Fibroblast of lung (primary cell): ENCODE measurements at regions not wholly inside any gene's neighbourhood (a gene's known extent, or its start where the extent isn't known, plus 50 kb on each side); places are given as distances from the start of the nearest gene placed in this dataset.

Source experiments
- DNase-seq, 2 donors: peaks; one replicate each; pipeline versions ENCODE4 v3.0.0 to v3.0.0-alpha.2; 2010; ENCODE audit warnings: low read depth in 2 of 2
- H2AFZ ChIP-seq: 2 replicates; pipeline ENCODE4 v1.5.1; 2012; ENCODE audit warnings: low read length, control low read depth, inconsistent platforms
- H3K27ac ChIP-seq: 2 replicates; pipeline ENCODE4 v1.5.1; 2011; ENCODE audit warnings: low read length, control low read depth; ENCODE audit not compliant: insufficient read depth
- H3K27me3 ChIP-seq: 2 replicates; pipeline ENCODE4 v1.5.1; 2011; ENCODE audit warnings: mild to moderate bottlenecking, low read length; ENCODE audit not compliant: control insufficient read depth, insufficient read depth
- H3K36me3 ChIP-seq: 2 replicates; pipeline ENCODE4 v1.5.1; 2011; ENCODE audit warnings: low read length; ENCODE audit not compliant: control insufficient read depth, insufficient read depth
- H3K4me1 ChIP-seq: 2 replicates; pipeline ENCODE4 v1.5.1; 2011; ENCODE audit warnings: low read length; ENCODE audit not compliant: control insufficient read depth, insufficient read depth; ENCODE audit errors: extremely low read depth
- H3K4me2 ChIP-seq: 2 replicates; pipeline ENCODE4 v1.5.1; 2011; ENCODE audit warnings: low read length, control low read depth; ENCODE audit not compliant: insufficient read depth; ENCODE audit errors: extremely low read depth
- H3K4me3 ChIP-seq, 4 experiments: fragments of 200-600 bp in 1 of 4; sonication (generic) in 1 of 4; replicated peaks in 1 of 4; 2 replicates each; pipeline ENCODE4 v1.5.1; 2011 to 2016; ENCODE audit warnings: low read length in 4 of 4, low read depth in 3 of 4, mild to moderate bottlenecking in 3 of 4, control low read depth in 2 of 4, inconsistent platforms in 1 of 4, mixed read lengths in 1 of 4; ENCODE audit not compliant: insufficient read depth in 1 of 4; ENCODE audit errors: control extremely low read depth in 1 of 4
- H3K79me2 ChIP-seq: 2 replicates; pipeline ENCODE4 v1.5.1; 2012; ENCODE audit warnings: mild to moderate bottlenecking, low read length, inconsistent platforms; ENCODE audit not compliant: control insufficient read depth, insufficient read depth
- H3K9ac ChIP-seq: 2 replicates; pipeline ENCODE4 v1.5.1; 2011; ENCODE audit warnings: mild to moderate bottlenecking, low read length, control low read depth; ENCODE audit not compliant: insufficient read depth
- H3K9me3 ChIP-seq: 2 replicates; pipeline ENCODE4 v1.5.1; 2012; ENCODE audit warnings: low read depth, low read length; ENCODE audit not compliant: control insufficient read depth, insufficient read depth
- H4K20me1 ChIP-seq: 2 replicates; pipeline ENCODE4 v1.5.1; 2011; ENCODE audit warnings: low read length; ENCODE audit not compliant: control insufficient read depth, insufficient read depth; ENCODE audit errors: extremely low read depth
- EZH2 ChIP-seq: IDR thresholded peaks from 2 replicates; pipeline ENCODE4 v1.5.1; 2012; ENCODE audit warnings: low read length, control low read depth, mild to moderate bottlenecking; ENCODE audit errors: missing control alignments
- TF ChIP-seq, protein P1 (sequence below), 2 donors: IDR thresholded peaks in 1 of 2; conservative IDR thresholded peaks in 1 of 2; 1 replicate in 1 of 2; 2 replicates in 1 of 2; pipeline ENCODE4 v1.5.1; 2011 to 2012; ENCODE audit warnings: low read length in 2 of 2, control low read depth in 1 of 2, inconsistent platforms in 1 of 2, low read depth in 1 of 2, mild to moderate bottlenecking in 1 of 2

GRCh38 chr16:86067936-86068335 lies 169.0 kb downstream of the IRF8 start:
- no peaks in the 10 kb centered on the region for H4K20me1 ChIP-seq
- H3K4me1 ChIP-seq = no peaks in the 10 kb centered on the region
- H3K9me3 ChIP-seq = no peaks in the 10 kb centered on the region
- no peak overlapping the region for H2AFZ ChIP-seq
- no peak for DNase-seq
- H3K36me3 ChIP-seq = no peaks in the 10 kb centered on the region
- H3K9ac ChIP-seq = no peak overlapping the region
- H3K79me2 ChIP-seq = no peaks in the 10 kb centered on the region
- H3K4me3 ChIP-seq = no peak overlapping the region
- H3K27me3 ChIP-seq = peaks cover 6% of the 10 kb centered on the region
- H3K4me2 ChIP-seq = no peak overlapping the region
- TF ChIP-seq, protein P1, sequence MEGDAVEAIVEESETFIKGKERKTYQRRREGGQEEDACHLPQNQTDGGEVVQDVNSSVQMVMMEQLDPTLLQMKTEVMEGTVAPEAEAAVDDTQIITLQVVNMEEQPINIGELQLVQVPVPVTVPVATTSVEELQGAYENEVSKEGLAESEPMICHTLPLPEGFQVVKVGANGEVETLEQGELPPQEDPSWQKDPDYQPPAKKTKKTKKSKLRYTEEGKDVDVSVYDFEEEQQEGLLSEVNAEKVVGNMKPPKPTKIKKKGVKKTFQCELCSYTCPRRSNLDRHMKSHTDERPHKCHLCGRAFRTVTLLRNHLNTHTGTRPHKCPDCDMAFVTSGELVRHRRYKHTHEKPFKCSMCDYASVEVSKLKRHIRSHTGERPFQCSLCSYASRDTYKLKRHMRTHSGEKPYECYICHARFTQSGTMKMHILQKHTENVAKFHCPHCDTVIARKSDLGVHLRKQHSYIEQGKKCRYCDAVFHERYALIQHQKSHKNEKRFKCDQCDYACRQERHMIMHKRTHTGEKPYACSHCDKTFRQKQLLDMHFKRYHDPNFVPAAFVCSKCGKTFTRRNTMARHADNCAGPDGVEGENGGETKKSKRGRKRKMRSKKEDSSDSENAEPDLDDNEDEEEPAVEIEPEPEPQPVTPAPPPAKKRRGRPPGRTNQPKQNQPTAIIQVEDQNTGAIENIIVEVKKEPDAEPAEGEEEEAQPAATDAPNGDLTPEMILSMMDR (conservative IDR thresholded peaks at IDR 0.05 in 1 of 2, IDR thresholded peaks at IDR 0.05 in 1 of 2; ENCODE audit: low read depth in 1 of 2, low read length in 2 of 2) = no peak
- H3K27ac ChIP-seq = no peak overlapping the region

- H3K4me3 ChIP-seq = no peak overlapping the region
- no peaks in the 10 kb centered on the region for H4K20me1 ChIP-seq
- H3K4me2 ChIP-seq = no peak overlapping the region
- no peaks in the 10 kb centered on the region for H3K4me1 ChIP-seq
- H3K79me2 ChIP-seq = no peaks in the 10 kb centered on the region
- no peak for DNase-seq
- H3K9ac ChIP-seq = no peak overlapping the region
- TF ChIP-seq, protein P1 (conservative IDR thresholded peaks at IDR 0.05 in 1 of 2, IDR thresholded peaks at IDR 0.05 in 1 of 2; ENCODE audit: low read depth in 1 of 2, low read length in 2 of 2) = no peak
- TF ChIP-seq EZH2 = no peak
- H3K27me3 ChIP-seq = peaks cover 3% of the 10 kb centered on the region
- no peaks in the 10 kb centered on the region for H3K36me3 ChIP-seq
- no peaks in the 10 kb centered on the region for H3K9me3 ChIP-seq
- H3K27ac ChIP-seq = no peak overlapping the region
- no peak overlapping the region for H2AFZ ChIP-seq
Observed at GRCh38 chr16:86068722-86069121, 169.8 kb downstream of the IRF8 start.

- H3K4me1 ChIP-seq = no peaks in the 10 kb centered on the region
- no peaks in the 10 kb centered on the region for H3K27me3 ChIP-seq
- H3K79me2 ChIP-seq = no peaks in the 10 kb centered on the region
- no peaks in the 10 kb centered on the region for H3K9me3 ChIP-seq
- no peak overlapping the region for H3K27ac ChIP-seq
- no peak overlapping the region for H3K4me3 ChIP-seq
- TF ChIP-seq EZH2 = no peak
- TF ChIP-seq, protein P1 (conservative IDR thresholded peaks at IDR 0.05 in 1 of 2, IDR thresholded peaks at IDR 0.05 in 1 of 2; ENCODE audit: low read depth in 1 of 2, low read length in 2 of 2) = no peak
- H2AFZ ChIP-seq = no peak overlapping the region
- H3K4me2 ChIP-seq = no peak overlapping the region
- no peaks in the 10 kb centered on the region for H4K20me1 ChIP-seq
- H3K9ac ChIP-seq = no peak overlapping the region
- H3K36me3 ChIP-seq = no peaks in the 10 kb centered on the region
- no peak for DNase-seq
Observed at GRCh38 chr16:86069736-86070298, 170.9 kb downstream of the IRF8 start.
